22Rv1 (cell line): ENCODE measurements at regions not wholly inside any gene's neighbourhood (a gene's known extent, or its start where the extent isn't known, plus 50 kb on each side); places are given as distances from the start of the nearest gene placed in this dataset.

ENCODE experiments used
- H3K27ac ChIP-seq: fragments of 450-650 bp; 2 replicates; pipeline ENCODE4 v1.5.1; 2017
- ZFX ChIP-seq: fragments of 450-650 bp; IDR thresholded peaks from 2 replicates; pipeline ENCODE4 v1.6.1; 2017; ENCODE audit warnings: antibody characterized with exemption, borderline replicate concordance
- TF ChIP-seq, protein P1 (sequence below): fragments of 450-650 bp; IDR thresholded peaks from 2 replicates; pipeline ENCODE4 v1.5.1; 2017; ENCODE audit warnings: mild to moderate bottlenecking

DNA sequence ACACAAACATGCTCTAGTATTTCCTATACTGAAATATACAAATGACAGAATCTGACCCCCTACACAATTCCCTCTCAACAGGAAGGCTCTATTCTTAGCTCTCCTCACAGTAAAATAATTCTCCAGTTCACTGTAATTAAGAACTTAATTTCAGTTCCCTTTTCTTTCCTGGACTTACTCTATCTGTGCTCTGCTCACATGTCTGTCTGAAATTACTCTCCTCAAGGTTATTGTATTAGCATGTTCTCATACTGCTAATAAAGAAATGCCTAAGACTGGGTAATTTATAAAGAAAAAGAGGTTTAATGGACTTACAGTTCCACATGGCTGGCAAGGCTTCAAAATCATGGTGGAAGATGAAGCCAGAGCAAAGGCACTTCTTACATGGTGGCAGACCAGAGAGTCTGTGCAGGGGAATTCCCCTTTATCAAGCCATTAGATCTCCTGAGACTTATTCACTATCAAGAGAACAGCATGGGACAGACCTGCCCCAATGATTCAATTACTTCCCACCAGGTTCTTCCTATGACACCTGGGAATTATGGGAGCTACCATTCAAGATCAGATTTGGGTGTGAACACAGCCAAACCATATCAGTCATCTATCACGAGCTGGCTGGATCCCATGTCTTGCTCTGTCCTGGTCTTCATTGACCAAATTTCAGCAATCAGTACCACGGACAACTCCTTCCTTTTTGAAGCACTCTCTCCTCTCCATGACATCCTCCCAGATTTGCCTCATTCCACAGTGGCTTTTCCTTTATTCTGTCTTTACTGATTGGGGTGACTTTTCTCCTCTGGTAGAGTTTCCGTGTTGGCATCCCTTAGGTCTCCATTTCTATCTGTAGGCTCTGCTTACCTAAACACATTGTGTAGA lies 110.9 kb downstream of the GALR1 start:
- no peak overlapping the region for H3K27ac ChIP-seq

DNA sequence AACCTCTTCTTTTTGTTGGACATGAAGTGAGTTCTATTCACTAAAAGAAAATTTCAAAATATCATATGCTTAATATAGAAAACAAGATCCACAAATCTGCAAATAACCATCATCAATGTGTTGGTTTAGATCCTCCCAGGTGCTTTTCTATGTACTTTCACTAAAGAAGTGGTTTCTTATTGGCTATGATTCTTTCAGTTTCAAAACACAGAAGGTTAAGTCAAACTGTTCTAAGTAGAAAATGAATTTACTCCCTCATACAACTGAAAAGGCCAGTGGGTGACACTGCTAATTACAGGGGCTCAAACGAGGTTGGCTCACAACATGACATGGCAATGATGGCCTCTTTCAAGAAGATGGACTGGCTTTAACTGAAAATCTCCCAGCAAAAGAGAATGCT lies 111.7 kb downstream of the GALR1 start:
- TF ChIP-seq, protein P1, sequence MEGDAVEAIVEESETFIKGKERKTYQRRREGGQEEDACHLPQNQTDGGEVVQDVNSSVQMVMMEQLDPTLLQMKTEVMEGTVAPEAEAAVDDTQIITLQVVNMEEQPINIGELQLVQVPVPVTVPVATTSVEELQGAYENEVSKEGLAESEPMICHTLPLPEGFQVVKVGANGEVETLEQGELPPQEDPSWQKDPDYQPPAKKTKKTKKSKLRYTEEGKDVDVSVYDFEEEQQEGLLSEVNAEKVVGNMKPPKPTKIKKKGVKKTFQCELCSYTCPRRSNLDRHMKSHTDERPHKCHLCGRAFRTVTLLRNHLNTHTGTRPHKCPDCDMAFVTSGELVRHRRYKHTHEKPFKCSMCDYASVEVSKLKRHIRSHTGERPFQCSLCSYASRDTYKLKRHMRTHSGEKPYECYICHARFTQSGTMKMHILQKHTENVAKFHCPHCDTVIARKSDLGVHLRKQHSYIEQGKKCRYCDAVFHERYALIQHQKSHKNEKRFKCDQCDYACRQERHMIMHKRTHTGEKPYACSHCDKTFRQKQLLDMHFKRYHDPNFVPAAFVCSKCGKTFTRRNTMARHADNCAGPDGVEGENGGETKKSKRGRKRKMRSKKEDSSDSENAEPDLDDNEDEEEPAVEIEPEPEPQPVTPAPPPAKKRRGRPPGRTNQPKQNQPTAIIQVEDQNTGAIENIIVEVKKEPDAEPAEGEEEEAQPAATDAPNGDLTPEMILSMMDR: no peak
- TF ChIP-seq ZFX: no peak
- H3K27ac ChIP-seq: no peak overlapping the region

More for the DNA sequence above, 110.9 kb downstream of the GALR1 start:
- TF ChIP-seq, protein P1: no peak
- TF ChIP-seq ZFX: no peak

DNA sequence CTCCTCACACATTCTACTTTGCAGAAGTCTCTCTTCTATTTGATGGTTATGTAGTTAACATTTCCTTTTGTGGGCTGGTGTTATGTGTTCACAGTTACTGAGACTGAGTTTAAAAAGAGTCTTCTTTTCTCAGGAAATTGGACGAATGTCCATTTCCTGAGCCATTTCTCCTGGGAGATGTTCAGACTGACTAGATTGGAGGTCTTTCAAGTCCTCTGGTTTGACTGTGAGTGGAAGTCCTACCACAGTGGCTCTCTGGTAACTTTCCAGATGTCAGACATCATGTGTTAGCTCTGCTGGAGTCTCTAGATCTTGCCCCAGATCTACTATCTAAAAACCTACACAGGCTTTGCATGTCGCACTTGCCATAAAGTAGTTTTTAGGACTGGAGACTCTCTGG lies 116.0 kb downstream of the GALR1 start:
- TF ChIP-seq, protein P1: no peak
- no peak for TF ChIP-seq ZFX
- H3K27ac ChIP-seq: no peak overlapping the region

DNA sequence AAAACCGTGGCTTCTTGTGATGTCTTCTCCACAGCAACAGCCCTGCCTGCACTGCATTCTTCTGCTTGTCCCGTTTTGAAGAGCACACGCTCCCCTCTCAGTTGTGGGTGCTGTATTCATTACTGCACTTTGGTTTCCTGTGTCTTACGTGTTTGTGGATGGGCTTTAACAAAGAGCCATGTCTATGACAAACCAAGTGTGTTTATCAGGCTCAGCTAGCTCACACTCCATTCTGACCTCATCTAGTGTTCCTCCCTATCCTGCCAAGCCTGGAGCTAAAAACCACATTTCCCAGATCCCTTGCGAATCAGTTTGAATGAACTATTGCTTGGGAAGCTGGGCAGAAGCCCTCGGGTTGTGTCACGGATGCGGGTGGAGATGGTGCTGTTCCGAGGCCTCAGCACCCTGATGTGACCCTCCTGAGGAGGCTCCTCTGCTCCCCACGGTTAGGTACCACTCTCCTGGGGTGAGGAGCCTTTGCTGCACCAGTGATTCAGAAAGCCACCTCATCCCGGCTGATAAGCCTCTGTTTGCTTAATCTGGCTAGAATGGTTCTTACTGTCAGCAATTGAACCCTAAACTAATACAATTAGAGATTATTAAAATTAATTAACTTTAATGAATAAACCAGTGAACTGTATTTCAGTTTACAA lies 116.5 kb downstream of the GALR1 start:
- TF ChIP-seq, protein P1: no peak
- TF ChIP-seq ZFX: no peak
- no peak overlapping the region for H3K27ac ChIP-seq

DNA sequence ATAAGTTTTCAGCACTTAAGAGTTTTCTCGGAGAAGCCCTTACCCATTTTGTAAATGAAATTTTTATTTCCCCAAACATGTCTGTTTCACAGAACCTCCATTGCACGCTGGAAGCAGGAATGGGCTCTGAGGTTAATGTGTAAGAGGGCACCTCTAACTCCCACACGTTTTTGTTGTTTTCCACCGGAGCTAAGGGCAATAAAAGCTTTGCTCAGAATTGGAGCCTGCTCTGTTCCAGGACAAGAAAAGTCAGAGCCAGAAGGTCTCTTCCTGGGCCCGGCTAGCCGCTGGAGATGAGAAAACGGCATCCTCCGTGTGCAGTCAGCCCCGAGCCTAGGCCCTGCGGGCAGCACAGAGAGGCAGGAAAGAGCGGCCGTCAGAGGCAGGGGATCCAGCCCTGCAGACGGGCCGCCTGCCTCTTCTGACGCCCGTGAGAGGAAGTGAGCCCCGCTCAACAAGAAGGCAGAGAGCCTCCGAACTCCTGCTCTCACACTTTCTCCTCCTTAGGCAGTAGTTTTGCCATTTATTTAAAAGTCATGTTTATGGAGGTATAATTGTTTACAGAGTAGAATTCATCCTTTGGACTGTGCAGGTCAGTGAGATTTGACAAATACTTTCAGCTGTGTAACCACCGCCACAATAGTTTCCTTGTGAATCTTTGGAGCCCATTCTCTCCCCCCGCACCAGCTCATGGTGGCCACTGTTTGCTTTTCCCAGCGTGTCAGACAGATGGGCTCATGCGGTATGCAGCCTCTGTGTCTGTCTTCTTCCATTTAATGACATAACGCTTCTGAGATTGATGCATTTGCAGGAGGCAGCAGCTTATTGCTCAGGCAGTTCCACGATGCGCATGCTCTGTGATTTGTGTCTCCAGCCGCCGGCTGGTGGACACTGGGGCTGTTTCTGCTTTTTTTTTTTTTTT lies 117.3 kb downstream of the GALR1 start:
- H3K27ac ChIP-seq: no peak overlapping the region
- TF ChIP-seq, protein P1: no peak
- no peak for TF ChIP-seq ZFX

DNA sequence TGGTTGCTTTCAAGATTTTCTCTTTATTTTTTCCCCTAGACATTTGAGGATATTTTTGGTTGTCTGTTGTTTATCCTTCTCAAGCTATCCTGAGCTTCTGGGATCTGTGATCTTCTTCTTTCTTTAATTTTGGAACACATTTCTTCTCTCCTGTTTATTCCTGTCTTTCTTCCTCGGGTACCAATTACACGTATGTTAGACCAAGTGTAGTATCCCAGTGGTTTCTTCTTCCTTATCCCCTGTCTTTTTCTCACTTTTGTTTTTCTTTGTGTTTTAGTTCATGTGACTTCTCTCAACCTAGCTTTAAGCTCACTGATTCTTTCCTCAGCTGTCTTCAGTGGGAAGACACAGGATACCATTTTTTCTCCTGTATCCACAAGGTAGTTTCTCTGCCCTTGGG lies 120.0 kb downstream of the GALR1 start:
- TF ChIP-seq, protein P1: no peak
- no peak for TF ChIP-seq ZFX
- H3K27ac ChIP-seq: no peak overlapping the region
